Epidermal melanocyte (primary cell): ENCODE measurements at regions not wholly inside any gene's neighbourhood (a gene's known extent, or its start where the extent isn't known, plus 50 kb on each side); places are given as distances from the start of the nearest gene placed in this dataset.
"Not testable (repeated sequence)": the region's sequence is repeated elsewhere in the genome, so short reads cannot be mapped to it uniquely, and the experiment has no call there.

Experiments
- DNase-seq: peaks from one replicate; pipeline ENCODE4 v3.0.0; 2011; ENCODE audit warnings: low spot score; ENCODE audit not compliant: insufficient read length

DNA sequence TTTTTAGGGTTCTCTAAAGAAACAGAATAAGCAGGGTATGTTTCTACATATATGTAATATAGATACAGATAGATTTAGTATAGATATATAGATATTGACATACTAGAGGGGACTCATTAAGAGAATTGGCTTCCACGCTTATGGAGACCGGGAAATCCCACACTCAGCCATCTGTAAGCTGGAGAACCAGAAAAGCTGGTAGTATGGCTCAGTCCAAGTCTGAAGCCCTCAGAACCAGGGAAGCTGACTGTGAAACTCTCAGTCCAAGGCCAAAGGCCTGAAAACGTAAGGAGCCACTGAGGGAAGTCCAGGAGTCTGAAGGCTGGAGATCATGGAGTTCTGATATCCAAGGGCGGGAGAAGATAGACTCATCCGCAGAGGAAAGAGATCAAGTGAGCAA lies 441.3 kb upstream of the CDH20 start:
- DNase-seq, result no peak

- DNase-seq, result no peak
Observed at GRCh38 chr18:60892441-60892840, 440.8 kb upstream of the CDH20 start.

DNA sequence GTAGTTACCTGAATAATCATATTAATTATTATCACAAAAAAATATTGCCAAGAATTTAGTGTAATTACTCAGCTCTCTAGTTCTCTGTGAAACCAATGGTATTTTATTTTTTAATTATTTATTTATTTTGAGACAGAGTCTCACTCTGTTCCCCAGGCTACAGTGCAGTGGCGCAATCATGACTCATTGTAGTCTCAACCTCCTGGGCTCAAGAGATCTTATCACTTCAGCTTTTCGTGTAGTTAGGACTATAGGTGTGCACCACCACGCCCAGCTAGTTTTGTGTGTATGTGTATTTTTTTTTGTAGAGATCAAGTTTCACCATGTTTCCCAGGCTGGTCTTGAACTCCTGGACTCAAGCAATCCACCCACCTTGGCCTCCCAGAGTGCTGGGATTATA lies 440.4 kb upstream of the CDH20 start:
- no peak for DNase-seq

DNA sequence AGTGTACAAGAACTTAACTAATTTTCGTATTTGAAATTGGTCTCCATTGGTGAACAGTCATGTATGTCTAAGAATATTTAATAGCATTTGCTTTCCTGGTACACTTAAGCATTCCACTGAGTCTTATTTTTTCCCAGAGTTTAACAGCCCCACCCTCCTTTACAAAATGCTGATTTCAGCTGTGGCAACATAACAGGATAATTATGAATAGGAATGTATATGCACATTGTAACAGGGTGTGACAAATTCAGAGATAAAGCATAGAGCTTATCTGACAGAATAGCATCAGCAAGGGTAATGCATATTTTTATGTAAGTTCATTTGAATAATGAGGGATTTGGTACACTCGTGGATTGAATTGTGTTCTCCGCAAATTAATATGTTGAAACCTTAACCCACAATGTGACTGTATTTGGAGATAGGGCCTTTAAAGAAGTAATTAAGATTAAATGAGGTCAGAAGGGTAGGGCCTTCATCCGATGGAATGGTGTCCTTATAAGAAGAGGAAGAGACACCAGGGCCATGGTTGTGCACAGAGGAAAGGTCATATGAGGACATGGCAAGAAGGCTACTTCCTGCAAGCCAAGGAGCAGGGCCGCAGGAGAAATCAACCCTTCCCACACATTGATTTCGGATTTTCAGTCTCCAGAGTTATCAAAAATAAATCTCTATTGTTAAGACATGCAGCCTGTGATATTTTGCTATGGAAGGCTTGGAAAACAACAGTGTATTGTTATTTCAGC lies 439.7 kb upstream of the CDH20 start:
- no peak for DNase-seq

GRCh38 chr18:60894254-60894945 lies 438.8 kb upstream of the CDH20 start:
- DNase-seq, result no peak

DNA sequence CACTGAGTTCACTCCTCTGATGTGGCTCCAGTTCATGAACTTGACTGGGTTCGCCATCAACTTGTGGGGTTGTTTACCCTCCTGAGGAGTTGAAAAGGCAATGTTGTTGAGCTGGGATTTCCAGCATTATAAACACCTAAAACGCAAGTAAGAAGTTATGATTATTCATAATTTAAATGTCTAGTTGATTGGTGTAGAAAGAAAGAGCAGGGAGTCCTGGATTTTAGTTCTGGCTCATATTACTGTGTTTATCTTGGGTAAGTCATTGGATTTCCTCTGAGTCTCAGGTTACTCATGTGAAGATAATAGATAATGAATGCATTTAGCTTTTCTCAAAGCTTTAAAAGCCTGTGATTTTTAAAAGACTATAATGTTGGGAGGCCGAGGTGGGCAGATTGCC lies 438.0 kb upstream of the CDH20 start:
- no peak for DNase-seq

DNA sequence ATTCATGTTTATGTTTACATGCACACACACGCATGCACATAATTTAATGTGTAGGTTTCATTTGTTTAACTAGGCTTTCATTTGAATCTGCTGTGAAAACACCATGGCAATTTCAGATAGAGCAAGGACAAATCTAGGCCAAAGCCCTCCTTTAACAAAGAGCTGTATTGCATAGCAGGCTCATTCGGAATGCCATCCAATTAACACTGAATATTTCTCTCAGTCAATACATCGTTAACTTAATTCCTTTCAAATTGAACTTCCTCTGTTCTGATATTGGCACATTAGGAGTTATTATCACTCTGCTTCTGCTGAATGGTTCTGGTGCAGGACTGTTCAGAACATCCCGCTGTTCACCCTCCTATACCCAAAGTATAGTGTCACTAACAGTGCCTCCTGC lies 435.1 kb upstream of the CDH20 start:
- DNase-seq, result no peak

- no peak for DNase-seq
Observed at GRCh38 chr18:60905699-60906098, 427.5 kb upstream of the CDH20 start.

DNA sequence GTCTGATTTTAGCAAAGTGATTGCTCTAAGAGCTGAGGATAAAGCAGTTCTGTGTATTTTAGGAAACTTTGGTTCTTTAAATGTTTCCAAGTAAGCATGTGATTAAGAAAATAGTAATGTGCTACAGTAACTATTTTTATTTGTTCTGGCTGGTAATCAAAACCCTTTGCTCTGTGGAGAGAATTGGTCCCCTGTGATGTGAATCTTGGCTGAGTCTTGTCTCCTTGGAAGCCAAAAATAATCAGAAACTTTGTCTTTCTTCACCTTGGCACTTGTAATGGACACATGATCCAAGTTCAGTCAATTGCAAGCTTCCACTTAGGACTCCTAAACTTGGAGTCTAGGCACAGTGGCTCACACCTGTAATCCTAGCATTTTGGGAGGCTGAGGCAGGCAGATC lies 422.7 kb upstream of the CDH20 start:
- DNase-seq, result no peak

GRCh38 chr18:60911504-60911903 lies 421.7 kb upstream of the CDH20 start:
- DNase-seq, result no peak

GRCh38 chr18:60915160-60915559 lies 418.1 kb upstream of the CDH20 start:
- no peak for DNase-seq

DNA sequence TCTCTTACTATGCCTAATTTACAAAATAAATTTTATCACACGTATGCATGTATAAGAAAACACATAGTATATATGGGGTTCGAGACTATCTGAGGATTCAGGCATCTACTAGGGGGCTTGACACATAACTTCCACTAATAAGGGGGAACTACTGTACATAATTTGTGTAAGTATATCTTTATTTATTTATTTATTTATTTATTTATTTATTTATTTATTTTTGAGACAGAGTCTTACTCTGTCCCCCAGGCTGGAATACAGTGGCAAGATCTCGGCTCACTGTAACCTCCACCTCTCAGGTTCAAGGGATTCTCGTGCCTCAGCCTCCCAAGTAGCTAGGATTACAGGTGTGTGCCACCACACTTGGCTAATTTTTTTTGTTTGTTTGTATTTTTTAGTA lies 414.4 kb upstream of the CDH20 start:
- not testable (repeated sequence) for DNase-seq

DNA sequence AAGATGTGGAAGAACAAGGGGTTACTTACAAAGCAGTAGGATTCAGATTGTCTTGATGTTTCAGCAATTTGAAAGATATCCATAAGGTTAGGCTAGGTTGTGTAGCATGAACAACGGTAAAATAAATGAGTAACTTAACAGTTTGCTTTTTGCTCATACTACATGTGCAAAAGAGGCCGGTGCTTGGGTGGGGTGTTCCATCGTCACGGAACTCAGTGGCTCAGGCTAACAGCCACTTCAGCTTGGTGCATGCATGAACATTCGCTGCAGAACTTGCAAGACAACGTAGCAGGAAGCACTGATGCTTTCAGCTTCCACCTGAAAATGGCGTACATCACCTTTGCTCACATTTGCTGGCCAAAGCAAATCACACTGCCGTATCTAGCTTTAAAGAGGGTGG lies 407.3 kb upstream of the CDH20 start:
- no peak for DNase-seq

- no peak for DNase-seq
Observed at GRCh38 chr18:60929966-60930365, 403.3 kb upstream of the CDH20 start.

DNA sequence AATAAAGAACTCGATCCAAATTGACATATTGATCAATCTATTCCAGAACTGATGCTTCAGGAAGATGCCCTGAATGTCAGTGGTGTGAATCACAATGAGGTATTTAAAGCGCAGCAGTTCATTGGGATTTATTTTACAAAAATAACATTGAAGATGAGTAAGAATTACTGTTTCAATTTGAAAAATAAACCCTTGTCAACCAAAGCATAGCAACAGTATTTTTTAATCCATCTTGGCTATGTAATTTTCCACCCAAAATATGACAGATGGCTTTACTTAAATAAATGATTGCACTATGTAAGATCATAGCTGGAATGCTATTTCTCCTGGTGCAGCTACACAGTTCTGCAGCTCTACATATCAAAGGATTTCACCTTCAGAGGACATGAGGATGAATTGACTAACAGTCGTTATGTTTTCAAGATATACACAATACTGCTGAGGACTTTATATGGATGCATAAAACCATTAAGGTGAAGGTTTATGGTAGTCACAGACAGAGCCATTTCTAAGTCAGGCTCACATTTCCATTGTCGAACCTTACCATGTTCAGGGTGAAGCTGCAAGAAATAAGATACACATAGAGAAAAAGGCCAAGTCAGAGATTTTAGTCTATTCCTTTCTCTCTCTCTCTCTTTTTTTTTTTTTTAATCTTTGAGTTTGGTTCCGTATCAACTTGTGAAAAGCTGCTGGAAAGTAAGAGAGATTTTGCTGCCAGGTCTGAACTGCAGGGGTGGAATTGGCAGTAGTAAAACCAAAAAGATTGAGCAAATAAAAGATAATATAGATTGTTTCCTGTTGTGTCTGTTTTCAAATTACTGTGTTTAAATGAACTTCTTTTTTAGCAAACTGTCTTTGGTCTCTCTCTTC lies 398.0 kb upstream of the CDH20 start:
- no peak for DNase-seq

DNA sequence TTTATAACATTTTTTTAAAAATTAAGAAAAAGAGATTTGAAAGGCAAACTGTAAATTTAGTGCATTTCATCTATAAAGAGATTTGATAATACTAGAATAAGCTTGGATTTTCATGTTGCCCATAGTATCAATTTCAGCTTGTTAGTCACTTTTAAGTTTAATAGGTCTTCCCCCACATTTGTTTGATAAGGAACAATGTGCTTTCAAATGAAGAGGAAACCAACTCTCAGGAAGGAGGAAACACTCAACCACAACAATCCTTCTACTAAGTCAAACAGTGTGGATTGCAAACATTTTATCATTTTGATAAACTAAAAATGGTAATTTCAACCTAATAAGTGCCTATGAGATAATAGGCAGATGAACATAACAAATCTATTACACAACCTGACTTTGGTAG lies 397.1 kb upstream of the CDH20 start:
- no peak for DNase-seq

DNA sequence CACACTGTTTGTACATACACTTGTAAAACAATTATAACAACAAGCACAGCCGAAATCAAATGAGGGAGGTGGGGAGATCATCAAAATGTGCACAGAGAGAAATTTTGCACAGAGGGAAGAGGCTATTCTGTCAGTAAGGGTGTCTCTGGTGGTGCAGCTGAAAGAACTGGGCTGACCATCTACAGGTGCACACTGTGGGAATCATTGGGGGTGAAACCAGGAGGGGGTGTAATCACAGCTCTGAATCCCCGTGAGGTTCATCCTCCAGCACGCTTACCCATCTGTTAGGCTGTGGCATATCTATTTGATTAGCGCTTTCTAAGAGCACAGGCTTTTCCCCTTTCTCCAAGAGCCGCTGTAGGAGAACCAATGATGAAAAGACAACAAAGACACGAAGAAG lies 389.9 kb upstream of the CDH20 start:
- DNase-seq, result no peak

DNA sequence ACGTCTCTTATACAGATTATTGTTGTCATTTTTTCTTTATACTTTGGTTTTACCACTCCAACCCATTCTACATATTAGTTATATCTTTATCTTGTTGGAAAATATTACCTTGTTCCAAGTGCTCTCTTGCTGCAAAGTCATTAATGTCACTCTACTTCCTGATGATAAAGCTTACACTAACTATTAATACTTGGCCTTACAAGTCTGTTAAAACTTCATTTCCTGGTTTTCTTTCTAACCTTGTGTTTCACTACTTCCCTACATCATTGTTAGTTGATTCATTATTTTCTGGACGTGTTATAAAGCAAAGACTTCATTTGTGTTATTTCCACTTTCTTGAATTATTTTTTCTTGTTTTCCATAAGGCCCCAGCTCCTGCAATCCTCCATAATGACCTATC lies 382.6 kb upstream of the CDH20 start:
- DNase-seq, result no peak

- no peak for DNase-seq
Observed at GRCh38 chr18:60951091-60951490, 382.1 kb upstream of the CDH20 start.

DNA sequence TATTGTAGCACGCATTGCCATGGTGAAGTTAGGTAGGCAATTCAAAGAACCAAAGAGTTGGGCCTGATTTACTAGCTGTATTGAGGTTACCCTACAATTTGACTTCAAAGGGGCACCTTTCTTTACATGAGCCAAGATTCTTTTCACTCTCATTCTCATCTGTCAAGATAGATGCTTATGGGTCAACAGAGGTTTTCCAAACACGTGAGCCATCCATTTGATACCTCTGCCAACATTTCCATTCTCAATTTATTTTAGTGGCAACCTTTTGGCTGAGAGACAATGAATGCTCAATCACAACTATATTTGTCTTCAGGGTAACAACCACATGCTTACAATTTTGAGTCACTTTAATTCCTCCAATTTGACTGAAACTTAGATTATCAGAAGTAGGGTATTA lies 370.6 kb upstream of the CDH20 start:
- no peak for DNase-seq

- DNase-seq, result no peak
Observed at GRCh38 chr18:60965856-60966255, 367.4 kb upstream of the CDH20 start.

DNA sequence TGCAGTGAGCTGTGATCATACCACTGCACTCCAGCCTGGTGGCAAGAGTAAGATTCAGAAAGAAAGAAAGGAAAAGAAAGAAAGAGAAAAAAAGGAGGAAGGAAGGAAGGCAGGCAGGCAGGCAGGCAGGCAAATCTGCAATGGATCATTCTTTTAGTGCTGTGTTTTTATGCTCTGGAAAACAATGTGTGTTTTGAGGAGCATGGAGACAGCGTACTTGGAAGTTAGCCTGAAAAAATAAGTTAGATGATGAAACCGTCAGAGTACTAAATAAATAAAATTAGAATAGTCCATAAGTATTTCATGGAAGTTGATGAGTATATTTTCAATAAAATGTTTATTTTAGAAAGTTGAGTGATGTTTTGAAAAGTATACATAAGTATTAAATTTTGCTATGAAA lies 366.4 kb upstream of the CDH20 start:
- DNase-seq, result no peak
